Small intestine (tissue), 7 donors: ENCODE measurements at regions not wholly inside any gene's neighbourhood (a gene's known extent, or its start where the extent isn't known, plus 50 kb on each side); places are given as distances from the start of the nearest gene placed in this dataset.

Experiments used
- DNase-seq, 2 donors: peaks; one replicate each; pipeline versions ENCODE4 v3.0.0 to v3.0.0-alpha.2; 2013
- FAIRE-seq: peaks from 2 replicates; lab custom pipeline; 2012; peaks lifted over from hg19 to GRCh38; lab: Jason Lieb, UNC
- H3K27ac ChIP-seq, 3 donors: one replicate each; pipeline ENCODE4 v1.5.1; 2013; ENCODE audit warnings: low read length in 2 of 3, mild to moderate bottlenecking in 2 of 3, control low read depth in 1 of 3, inconsistent platforms in 1 of 3, low read depth in 1 of 3, moderate library complexity in 1 of 3
- H3K27me3 ChIP-seq, 3 donors: one replicate each; pipeline ENCODE4 v1.6.1; 2013; ENCODE audit warnings: low read length in 3 of 3, inconsistent platforms in 1 of 3; ENCODE audit not compliant: control insufficient read depth in 3 of 3, insufficient read depth in 3 of 3
- H3K36me3 ChIP-seq, 3 donors: one replicate each; pipeline ENCODE4 v1.6.1; 2013; ENCODE audit warnings: low read length in 3 of 3, inconsistent platforms in 1 of 3, low read depth in 1 of 3, mild to moderate bottlenecking in 1 of 3, moderate library complexity in 1 of 3; ENCODE audit not compliant: control insufficient read depth in 3 of 3, insufficient read depth in 2 of 3
- H3K4me1 ChIP-seq, 3 donors: one replicate each; pipeline ENCODE4 v1.6.1; 2013; ENCODE audit warnings: low read length in 2 of 3, inconsistent platforms in 1 of 3, low read depth in 1 of 3, mild to moderate bottlenecking in 1 of 3, moderate library complexity in 1 of 3; ENCODE audit not compliant: control insufficient read depth in 3 of 3, insufficient read depth in 2 of 3
- H3K4me3 ChIP-seq, 3 donors: one replicate each; pipeline ENCODE4 v1.5.1; 2013; ENCODE audit warnings: low read length in 3 of 3, control low read depth in 1 of 3, inconsistent platforms in 1 of 3, low read depth in 1 of 3, mild to moderate bottlenecking in 1 of 3, moderate library complexity in 1 of 3
- H3K9me3 ChIP-seq, 2 donors: one replicate each; pipeline ENCODE4 v1.6.1; 2013; ENCODE audit warnings: low read depth in 1 of 2, low read length in 1 of 2; ENCODE audit not compliant: control insufficient read depth in 2 of 2, insufficient read depth in 1 of 2
- WGBS, 3 donors: extraction: QIAGEN DNeasy Blood & Tissue Kit; methylation state at CpG; one replicate each; pipeline ENCODE4 v1.1.7; 2013; 5-methylcytosine and 5-hydroxymethylcytosine counted together
- donor health status: healthy with polysubstance abuse.
- donor health status: control.
- donor health status: control.
- donor health status: Bipolar disorder and iron deficiency.
- donor health status: healthy.

DNA sequence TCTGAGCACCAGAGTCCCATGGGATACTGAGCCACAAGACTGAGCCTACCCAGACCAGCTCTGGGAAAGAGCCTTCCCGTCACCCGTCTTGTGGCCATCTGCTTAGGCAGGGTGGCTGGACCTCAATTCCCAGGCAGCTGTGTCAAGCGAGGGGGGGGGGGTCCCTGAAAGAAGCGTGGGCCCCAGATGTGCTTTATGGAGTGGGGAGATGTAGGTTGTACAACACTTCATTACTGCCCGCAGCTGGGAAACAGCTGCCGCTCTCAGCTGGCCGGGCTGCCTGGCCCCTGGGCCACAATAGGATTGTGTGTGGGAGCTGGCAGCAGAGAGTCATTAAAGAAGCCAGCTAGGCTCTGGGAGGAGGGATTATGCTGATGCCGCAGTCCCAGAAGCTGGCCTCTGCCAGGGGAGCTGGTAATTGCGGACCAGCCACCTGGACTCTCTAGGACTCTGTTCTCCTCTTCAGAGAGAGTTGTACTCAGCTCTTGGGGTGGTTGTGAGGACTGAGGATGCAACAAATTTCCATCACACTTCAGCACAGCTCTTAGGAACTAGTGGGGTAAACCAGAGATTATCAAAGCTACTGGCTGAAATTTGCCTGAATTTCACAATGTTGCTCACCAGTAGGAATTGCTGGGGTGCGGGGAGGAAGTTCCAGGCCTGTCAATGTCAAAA is 145.4 kb downstream of the GADD45G start:
- no peak overlapping the region for H3K4me3 ChIP-seq
- no peak for FAIRE-seq
- H3K36me3 ChIP-seq, result no peaks in the 10 kb centered on the region
- H3K27ac ChIP-seq, result peak overlapping the region in 1 of 3 donors; percentile 20
- DNase-seq, result peak in 1 of 2 donors; percentile 26
- 77 to 86% (median 85%) methylated on average over 10 of the region's 10 CpGs for WGBS, 3 donors
- no peaks in the 10 kb centered on the region for H3K4me1 ChIP-seq
- H3K27me3 ChIP-seq, result no peaks in the 10 kb centered on the region
- peaks cover 0 to 9% of the 10 kb centered on the region in 2 donors for H3K9me3 ChIP-seq

DNA sequence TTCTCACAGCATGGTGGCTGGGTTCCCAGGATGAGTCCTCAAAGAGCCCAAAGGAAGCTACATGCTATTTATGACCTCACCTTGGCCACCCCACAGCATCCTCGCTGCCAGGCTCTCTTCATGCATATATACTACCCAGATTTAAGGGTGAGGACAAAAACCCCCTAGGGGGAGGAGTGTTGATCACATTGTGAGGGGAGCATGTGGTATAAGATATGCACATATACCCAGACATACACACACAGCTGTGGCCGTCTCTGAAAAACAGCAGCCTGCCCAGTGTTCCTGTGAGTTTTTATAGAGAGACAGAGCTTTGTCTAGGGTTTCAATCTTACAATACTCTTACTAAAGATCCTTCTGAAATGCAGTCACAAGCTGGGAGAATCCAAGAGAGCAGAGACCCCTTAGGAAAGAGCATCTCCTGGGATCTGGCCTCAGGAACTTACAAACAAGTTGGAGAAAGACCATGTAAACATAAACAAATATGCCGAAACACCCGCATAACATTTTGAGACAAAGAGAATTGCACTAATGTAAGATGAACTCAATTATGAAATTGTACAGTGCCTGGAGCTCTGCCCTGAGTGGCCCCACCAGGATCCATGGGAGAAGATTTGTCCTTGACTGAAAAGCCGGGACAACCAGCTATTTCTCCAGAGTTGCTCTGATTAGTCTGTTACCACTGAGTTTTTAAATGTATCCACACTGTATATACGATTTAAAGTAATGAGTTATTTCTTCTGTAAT is 146.4 kb downstream of the GADD45G start:
- no peaks in the 10 kb centered on the region for H3K36me3 ChIP-seq
- peak overlapping the region in 1 of 3 donors; percentile 20 for H3K27ac ChIP-seq
- H3K9me3 ChIP-seq, result peaks cover 0 to 9% of the 10 kb centered on the region in 2 donors
- FAIRE-seq, result no peak
- H3K4me3 ChIP-seq, result no peak overlapping the region
- H3K27me3 ChIP-seq, result no peaks in the 10 kb centered on the region
- H3K4me1 ChIP-seq, result peaks cover 0 to 5% (median 1%) of the 10 kb centered on the region in 3 donors
- 80 to 88% (median 87%) methylated on average over 6 of the region's 6 CpGs for WGBS, 3 donors
- DNase-seq, result no peak

- WGBS, 3 donors, result 59 to 78% (median 77%) methylated on average over 4 of the region's 4 CpGs
- Histone ChIP-seq H3K4me1 (peaks cover 0 to 13% (median 8%) of the 10 kb centered on the region in 3 donors), H3K4me3 (no peak overlapping the region), H3K27me3 (no peaks in the 10 kb centered on the region), H3K9me3 (peaks cover 0 to 9% of the 10 kb centered on the region in 2 donors), H3K27ac (no peak overlapping the region), H3K36me3 (no peaks in the 10 kb centered on the region)
- DNase-seq (no peak), FAIRE-seq (no peak)
Observed at GRCh38 chr9:89752154-89752553, 147.3 kb downstream of the GADD45G start.

GRCh38 chr9:89753472-89754055 is 148.8 kb downstream of the GADD45G start:
- FAIRE-seq (no peak), DNase-seq (no peak)
- H3K9me3 ChIP-seq, result peaks cover 0 to 6% of the 10 kb centered on the region in 2 donors
- peaks cover 0 to 13% (median 8%) of the 10 kb centered on the region in 3 donors for H3K4me1 ChIP-seq
- no peak overlapping the region for H3K4me3 ChIP-seq
- H3K27me3 ChIP-seq, result no peaks in the 10 kb centered on the region
- H3K27ac ChIP-seq, result no peak overlapping the region
- WGBS, 3 donors, result 79 to 92% (median 87%) methylated on average over 6 of the region's 6 CpGs
- no peaks in the 10 kb centered on the region for H3K36me3 ChIP-seq

DNA sequence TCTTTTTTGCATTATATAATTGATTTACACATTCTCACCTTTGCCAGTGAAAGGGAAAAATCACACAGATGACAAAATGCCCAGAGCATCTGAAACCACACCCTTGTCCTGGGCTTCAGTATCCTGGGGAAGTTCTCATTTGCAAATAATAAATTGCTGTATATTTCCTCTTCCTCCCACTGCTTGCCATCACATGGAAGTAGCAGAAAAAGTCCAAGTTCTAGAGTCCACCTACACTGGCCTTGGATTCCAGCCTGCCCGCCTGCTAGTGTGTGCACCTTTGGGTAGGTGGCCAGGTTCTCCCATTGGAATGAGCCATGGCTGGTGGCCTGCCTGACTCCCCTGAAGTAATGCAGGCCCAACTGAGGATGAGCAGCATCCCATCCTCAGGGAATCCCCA is 149.4 kb downstream of the GADD45G start:
- no peak for FAIRE-seq
- H3K36me3 ChIP-seq, result no peaks in the 10 kb centered on the region
- H3K9me3 ChIP-seq, result no peaks in the 10 kb centered on the region
- H3K4me3 ChIP-seq, result no peak overlapping the region
- no peak overlapping the region for H3K27ac ChIP-seq
- WGBS, 3 donors, result 92 to 100% (median 100%) methylated on average over 1 of the region's 1 CpG
- no peaks in the 10 kb centered on the region for H3K27me3 ChIP-seq
- DNase-seq, result no peak
- H3K4me1 ChIP-seq, result peaks cover 0 to 13% (median 8%) of the 10 kb centered on the region in 3 donors

DNA sequence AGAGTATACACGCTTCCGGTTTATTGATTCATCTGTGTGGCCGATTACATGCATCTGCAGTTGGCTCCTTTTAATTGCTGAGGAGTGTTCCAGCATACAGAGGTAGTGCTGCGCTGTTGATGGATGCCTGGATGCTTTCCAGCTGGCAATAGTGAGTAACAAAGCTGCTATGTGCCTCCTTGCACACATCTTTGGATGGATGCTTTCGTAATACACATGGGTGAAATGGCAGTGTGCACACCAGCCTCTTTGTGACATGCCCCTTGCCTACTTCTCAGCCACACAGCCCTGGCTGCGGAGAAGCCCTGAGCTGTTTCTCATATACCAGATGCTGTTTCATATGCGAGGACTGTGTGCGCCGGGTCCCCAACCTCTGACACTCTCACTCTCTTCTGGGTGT is 151.0 kb downstream of the GADD45G start:
- Histone ChIP-seq H3K27ac (no peak overlapping the region), H3K36me3 (no peaks in the 10 kb centered on the region), H3K9me3 (no peaks in the 10 kb centered on the region), H3K4me1 (peaks cover 0 to 13% (median 8%) of the 10 kb centered on the region in 3 donors), H3K27me3 (no peaks in the 10 kb centered on the region), H3K4me3 (no peak overlapping the region)
- 44 to 66% (median 46%) methylated on average over 9 of the region's 9 CpGs for WGBS, 3 donors
- DNase-seq (peak in 1 of 2 donors; percentile 29), FAIRE-seq (no peak)

DNA sequence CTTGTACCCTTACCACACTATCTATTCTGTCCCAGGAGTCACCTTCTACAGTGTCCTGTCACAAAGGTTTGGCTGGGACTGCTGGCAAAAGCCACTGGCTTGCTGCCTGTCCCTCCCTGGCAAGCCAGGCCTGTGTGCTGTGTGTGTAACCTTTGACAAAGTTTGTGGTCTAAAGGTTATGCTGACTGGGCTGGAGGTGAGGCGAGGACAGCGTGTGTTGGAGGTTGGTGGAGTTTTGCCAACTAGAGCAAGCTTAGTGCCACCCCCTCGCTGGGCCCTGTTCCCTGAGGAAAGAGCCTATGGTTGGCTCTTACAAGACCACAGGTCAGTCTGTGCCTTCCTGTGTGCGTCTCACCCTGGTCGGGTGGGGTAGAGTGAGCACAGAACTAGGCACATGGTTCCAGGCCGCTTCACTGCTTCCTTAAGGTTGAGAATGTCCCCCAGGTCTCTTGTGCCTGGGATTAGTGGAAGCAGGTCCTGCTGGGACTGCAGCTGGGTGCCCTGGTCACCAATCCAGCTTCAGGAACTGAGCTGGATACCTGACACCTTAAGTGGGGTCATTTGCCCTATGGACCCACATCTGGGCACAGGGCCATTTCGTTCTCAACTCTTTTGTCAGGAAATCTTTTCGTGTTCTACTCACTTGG is 152.2 kb downstream of the GADD45G start:
- no peak for FAIRE-seq
- WGBS, 3 donors, result 33 to 66% (median 48%) methylated on average over 8 of the region's 8 CpGs
- no peak overlapping the region for H3K4me3 ChIP-seq
- H3K27ac ChIP-seq, result no peak overlapping the region
- no peaks in the 10 kb centered on the region for H3K27me3 ChIP-seq
- H3K36me3 ChIP-seq, result no peaks in the 10 kb centered on the region
- peak; percentile 37 to 77 for DNase-seq
- no peaks in the 10 kb centered on the region for H3K9me3 ChIP-seq
- H3K4me1 ChIP-seq, result peaks cover 0 to 13% (median 8%) of the 10 kb centered on the region in 3 donors
